Peyer's patch (tissue), 4 donors: ENCODE measurements at regions not wholly inside any gene's neighbourhood (a gene's known extent, or its start where the extent isn't known, plus 50 kb on each side); places are given as distances from the start of the nearest gene placed in this dataset.

Source experiments
- CTCF ChIP-seq, 6 experiments: fragments of 450-650 bp in 4 of 6; fragments of 200-600 bp in 2 of 6; sonication (generic) in 1 of 6; IDR thresholded peaks; one replicate each; pipeline ENCODE4 v1.5.1; 2017 to 2019; ENCODE audit warnings: antibody characterized with exemption in 6 of 6, mild to moderate bottlenecking in 3 of 6, moderate library complexity in 1 of 6
- POLR2A ChIP-seq, 2 donors: fragments of 450-650 bp; IDR thresholded peaks; one replicate each; pipeline ENCODE4 v1.5.1; 2017; ENCODE audit warnings: antibody characterized with exemption in 2 of 2, mild to moderate bottlenecking in 2 of 2, moderate library complexity in 2 of 2

DNA sequence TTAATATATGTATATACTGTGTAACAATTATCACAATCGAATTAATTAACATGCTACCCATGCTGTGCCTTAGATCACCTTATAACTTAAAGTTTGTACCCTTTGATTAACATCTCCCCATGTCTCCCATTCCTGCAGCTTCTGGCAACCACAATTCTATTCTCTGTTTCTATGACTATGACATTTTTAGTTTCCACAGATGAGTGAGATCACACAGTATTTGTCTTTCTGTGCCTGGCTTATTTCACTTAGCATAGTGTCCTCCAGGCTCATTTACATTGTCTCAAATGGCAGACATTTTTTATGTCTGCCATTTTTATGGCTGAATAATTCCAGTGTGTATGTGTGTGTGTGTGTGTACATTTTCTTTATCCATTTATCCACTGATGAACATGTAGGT is 146.1 kb upstream of the SLC28A3 start:
- TF ChIP-seq CTCF (IDR thresholded peaks at IDR 0.05) (no peak), POLR2A (IDR thresholded peaks at IDR 0.05) (no peak)
